Esophagus mucosa (tissue), 1 donor: ENCODE measurements at regions not wholly inside any gene's neighbourhood (a gene's known extent, or its start where the extent isn't known, plus 50 kb on each side); places are given as distances from the start of the nearest gene placed in this dataset.

ENCODE experiments used
- ATAC-seq: fragments of 200-7000 bp; cut with Tn5 transposase; one replicate; pipeline ENCODE4 v1.9.1; 2020
- donor health status: DM: yes; HTN: yes; CAD: no.

DNA sequence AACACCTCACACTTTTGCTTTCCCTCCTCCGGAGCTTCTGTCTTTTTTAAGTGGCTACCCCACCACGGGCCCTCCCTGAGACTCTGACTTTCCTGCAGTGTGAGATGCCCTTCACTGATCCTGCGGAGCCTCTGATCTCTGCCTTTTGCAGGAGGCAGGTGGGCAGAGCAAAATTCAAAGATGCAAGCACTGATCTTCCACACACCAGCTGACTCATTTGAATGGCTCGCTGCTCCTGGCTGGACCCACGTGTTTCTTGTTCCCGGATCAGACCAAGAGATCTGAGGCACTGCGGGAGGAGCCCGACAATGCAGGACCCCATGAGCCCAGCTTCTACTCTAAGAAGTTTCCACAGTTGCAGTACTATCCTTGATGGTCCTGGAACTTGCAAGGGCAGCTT, 1607.9 kb upstream of the TENM3 start:
- no peak for ATAC-seq

DNA sequence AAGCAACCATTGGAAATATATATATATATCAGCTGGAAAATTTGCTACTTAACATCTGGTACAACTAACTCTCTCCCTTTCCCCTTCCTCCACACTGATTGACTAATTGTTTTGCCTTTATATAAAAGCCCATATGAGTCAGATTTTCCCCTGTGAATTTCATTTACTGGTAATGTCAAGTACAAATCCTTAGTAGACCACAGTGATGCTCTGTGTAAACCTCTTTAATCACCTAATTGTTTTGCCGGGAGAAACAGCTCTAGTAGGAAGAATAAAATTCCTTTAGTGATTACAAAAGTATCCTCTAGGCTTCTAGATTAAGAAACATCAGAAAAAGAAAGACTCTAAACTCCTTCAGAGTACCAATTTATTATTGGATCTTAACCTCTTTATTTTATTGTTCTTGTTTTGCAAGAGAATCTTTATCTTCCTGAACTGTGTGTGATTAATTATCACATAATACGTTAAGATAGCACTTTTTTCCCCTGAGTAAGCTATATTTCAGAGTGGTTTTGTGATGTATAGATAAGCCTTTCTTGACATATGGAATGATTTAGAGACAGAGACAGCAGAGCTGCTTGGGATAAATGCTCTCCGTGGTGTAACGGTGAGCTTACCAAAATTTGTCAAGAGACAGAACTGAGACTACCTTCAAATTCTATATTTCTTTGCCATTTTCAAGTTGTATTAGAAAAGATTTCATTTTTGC, 1606.4 kb upstream of the TENM3 start:
- no peak for ATAC-seq

DNA sequence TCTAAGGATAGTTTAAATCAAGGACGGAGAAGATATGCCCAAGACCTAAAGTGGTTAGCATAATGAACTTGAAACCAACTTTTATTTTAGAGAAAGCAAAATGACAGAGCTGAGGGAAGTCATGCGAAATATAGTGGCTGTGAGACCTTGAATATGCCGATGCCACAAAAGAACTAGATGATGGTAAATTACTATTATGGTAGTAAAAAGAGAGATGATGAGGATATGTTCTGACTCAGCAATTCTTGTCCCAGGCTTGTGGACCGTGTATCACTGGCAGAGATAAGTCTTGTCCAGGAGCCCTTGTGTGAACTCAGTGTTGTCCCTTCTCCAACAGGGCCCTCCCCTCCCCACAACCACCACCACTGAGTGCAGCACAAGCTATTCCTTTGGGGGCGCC, 1605.6 kb upstream of the TENM3 start:
- no peak for ATAC-seq

DNA sequence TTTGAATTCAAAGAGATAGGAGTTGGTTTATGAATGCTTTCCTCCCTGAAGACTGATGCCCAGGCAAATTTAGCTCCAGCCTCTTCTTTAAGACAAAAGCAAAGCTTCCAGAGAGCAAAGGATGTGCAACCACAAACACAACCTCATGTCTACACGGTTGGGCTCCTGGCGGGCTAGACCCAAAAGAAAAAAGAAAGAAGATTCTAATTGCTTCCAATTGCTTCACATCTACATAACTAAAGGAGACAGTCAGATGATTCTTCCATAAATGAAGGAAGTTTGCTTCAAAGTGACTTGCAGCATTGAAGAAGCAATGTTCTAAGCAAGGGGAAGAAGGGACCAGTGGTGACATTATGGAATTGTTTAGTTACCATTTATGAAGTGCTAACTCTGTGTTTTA, 1603.0 kb upstream of the TENM3 start:
- ATAC-seq = no peak

DNA sequence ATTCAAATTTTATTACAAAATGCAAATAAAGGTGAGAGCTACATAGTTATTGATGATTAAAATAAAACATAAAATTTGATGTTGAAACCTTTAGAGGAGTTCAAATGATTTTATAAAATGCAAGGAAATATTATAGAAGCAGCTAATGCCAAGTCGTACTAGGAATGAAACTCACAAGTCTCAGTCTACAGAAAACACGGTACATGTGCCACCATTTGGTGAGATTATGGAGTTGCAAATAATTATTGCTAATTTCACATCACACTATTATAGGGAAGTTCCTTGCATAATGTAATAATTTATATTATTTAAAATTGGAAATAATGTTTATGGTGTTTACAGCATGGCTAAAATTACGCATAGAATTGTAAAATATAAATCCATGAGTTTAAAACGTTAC, 1601.7 kb upstream of the TENM3 start:
- ATAC-seq = no peak

DNA sequence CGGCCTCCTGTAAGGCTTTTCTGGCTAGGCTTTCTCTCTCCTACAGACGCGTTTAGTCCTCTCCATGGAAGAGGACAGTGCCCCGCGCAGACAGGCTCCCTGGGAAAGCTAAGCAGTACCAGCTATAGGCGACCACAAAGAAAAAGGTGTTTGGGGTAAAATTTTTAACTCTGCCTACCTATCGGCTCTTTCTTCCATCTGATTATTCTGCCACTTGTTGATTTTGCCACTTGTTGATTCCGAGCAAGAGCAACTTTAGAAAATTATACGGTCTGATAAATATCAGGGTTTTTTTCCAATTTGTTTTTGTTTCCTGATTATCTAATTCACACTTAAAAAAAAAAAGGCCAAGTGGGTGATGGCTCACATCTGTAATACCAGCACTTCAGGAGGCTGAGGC, 1600.5 kb upstream of the TENM3 start:
- no peak for ATAC-seq

DNA sequence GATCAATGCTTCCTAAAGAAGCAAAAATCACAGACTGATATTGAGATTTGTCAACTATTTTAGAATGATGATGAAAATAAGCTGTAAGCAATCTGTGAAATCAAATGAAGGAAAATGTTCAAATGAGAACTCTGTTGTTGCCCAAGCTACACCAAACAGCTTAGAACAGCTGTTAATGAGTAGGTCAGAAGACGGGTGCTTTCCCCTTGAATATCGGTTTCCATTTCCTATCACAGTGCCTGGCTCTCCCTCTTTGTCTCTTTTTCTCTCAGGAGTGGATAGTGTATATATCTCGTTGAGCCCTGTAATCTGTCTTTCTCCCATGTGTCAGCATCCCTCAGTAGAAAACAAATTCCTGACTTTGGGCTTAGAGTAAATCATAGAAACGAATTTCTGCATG, 1592.9 kb upstream of the TENM3 start:
- no peak for ATAC-seq

DNA sequence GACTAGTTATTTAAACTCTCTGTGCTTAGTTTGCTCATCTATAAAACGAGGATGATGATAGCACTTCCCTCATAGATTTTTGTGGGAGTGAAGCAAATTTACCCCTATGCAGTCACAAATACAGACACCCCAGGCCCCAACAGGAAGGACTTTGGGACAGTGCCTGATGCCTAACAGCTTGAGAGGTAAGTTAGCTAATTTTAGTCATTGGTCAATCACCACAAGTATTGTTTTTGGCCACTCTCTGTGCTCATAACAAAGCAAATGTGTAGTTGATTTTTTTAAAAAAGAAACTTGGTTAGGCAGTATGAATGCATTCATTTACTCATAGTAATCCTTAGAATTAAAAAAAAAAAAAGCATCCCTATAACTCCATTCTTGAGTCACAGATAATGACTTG, 1590.7 kb upstream of the TENM3 start:
- ATAC-seq = no peak

DNA sequence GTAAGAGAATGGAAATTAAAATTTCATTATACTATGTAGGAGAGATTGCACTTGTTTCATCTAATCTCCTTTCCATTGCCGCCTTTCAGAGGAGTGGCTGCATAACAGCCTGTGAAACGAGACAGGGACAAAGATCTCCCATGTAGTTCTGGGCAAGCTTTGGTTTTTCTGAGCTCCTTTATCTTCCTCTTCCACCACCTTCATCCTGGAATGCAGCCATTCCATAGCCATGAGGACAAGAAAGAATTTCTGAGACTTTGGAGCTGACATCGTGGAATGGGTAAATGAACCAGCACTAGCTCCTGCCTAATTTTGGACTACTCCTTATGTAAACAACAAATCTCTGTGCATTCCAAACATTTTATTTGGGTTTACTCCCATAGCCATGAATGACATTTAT, 1587.3 kb upstream of the TENM3 start:
- ATAC-seq = no peak

DNA sequence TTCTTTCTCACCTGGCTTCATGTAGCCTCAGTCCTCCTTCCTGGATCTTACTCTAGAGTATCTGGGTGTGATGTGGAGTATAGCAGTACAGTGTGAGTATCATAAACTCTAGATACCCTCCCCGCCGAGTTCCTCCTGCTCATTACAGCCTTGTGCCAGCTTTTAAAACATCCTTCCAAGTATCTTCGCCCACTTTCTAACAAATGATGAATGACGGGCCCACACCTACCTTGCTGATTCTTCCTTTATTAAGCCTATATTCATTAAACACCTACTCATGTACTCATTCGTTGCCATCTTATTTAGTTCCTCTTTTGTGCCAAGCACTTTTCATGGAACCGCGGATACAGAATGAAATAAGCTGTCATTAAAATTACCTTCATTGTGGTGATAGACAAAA, 1585.3 kb upstream of the TENM3 start:
- ATAC-seq = no peak

DNA sequence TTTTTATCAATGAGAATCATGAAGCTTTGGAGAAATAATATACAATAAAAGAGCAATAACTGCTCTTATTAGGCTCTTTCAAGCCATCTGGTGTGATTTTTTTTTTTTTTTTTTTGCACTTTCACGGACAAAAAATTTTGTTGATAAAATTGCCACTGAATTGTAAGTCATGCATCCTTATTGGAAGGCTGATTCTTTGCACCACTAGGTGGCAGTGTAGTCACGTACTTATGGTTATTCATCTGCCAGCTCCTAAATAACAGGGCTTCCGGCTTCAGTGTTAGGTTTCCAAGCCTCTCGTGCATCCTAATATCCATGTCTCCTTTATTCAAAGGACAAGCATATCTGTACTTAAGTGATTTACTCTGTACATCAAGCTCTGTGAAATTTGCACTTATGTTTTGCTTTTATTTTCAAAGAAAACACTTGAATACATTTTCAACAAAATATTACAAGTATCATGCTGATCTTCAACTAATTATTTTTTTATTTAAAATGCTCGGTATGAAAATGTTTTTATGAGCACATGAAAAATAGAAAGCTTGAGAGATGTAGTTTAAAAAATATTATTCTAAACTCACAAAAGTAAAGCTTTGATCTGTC, 1578.3 kb upstream of the TENM3 start:
- peak; percentile 73 for ATAC-seq

DNA sequence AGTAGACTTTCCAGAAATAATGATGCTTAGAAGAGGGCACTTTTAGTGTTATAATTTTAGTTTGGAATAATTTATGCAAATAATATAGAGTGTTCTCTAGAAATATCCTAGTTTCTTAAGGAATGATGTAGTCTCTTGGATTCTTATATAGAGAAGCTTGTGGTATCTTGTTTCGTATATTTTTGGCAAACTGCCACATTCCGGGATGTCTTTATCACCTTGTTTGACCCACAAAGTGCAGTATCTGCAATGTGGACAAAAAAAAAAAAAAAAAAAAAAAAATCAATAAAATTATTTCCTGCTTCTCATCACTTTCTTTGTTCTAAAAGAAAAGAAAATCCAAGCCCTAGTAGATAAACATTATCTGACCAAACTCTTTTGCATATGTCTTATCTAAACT, 1577.7 kb upstream of the TENM3 start:
- no peak for ATAC-seq

DNA sequence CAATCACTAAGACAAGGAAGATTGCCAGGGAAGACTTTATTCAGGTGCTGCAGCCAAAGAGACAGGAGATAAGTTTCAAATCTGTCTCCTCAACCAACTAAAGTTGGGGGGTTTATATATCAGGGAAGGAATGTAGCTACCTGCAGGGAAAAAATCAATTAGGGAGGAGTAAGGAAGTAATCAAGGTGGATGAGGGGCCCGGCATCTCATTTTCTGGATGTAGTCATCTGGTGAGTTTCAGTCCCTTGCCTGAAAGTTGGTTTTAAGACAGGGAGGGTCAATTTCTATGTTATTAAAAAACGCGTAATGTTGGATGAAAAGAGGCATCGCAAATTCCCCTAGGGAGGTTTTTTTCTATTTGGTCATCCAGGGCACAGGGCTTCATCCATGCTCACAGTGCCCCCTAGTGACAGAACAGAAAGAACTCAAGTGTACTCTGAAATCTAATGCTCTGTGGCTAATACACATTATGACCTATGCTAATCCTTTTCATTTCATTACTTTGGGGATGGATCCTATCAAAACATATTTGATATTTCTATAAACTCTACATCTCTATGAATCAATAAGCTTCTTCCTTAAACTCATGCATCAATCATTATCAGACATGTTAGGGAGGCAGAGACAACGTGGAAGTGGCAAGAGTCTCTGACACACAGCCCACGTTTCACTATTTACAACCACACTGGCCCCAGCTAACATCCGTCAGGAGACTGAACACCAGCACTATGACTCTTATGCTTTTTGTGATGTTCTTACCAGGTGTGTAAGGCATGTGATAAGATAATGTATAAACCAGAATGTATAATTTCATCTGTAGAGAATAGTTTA, 1577.0 kb upstream of the TENM3 start:
- ATAC-seq = peak; percentile 52

DNA sequence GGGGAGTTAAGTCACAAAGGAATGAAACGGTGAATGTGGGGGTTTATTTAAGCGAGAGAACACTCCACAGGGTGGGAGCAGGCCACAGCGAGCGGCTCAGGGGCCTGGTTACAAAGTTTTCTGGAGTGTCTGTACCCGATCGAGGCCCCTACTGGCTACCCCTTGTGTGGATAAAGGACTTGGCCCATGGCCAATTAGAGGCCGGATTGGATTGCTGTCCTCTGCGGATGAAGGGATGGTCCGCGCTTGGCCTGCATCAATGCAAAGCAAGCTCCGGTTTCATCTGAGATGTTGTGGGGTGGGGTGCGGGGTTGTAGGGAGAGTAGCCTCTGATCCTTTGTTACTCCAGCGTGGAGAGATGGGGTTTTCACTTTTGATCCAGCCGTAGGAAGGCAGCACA, 1574.5 kb upstream of the TENM3 start:
- no peak for ATAC-seq

DNA sequence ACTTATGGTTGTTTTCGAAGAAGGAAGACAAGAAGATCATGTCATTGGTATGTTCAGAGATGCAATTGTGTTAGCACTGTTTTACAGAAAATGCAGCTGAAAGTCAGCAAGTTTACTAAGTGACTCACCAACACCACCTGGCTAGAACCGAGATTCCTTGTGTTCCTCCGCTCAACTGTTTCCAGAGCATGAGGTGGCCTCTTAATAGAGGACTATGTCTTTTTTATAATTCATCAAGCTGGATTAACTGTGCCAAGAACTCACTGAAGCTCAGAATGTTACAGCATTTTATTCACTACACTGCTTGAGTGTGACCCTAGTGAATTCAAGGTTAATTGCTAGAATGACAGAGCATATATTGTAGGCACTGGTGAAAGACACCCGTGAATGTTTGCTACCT, 1573.5 kb upstream of the TENM3 start:
- ATAC-seq = no peak

DNA sequence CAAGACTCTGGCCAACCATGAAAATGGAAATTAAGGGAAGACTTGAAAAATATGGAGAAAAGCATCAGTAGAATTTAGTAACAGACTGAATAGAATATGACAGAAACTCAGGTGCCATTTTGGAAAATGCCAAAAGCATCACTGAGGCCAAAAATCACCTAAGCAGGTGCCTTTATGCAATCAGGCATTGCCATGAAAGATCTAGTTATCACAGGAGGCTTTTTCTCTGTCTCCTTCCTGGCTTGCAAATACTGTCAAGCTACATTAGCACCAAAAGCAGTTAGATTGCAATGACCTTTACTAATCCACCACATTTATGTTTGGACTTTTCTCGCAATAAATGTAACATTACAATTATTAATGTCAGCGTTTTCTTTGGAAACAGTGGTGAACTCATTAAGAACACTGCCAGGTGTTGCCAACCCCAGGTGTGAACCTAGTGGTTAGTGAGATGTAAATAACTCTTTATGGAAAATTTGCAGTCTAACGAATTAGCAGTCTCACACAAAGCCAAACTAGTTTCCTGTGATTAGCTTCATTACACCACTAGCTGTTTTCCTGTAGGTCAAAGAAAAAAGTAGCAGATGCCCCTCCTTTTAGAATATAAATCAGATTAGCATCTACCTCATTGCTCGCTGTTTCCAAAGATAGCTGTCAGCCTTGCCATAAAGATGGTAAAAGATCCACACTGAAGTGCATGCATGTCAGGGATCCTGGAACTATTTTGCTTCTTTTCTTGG, 1568.4 kb upstream of the TENM3 start:
- no peak for ATAC-seq

DNA sequence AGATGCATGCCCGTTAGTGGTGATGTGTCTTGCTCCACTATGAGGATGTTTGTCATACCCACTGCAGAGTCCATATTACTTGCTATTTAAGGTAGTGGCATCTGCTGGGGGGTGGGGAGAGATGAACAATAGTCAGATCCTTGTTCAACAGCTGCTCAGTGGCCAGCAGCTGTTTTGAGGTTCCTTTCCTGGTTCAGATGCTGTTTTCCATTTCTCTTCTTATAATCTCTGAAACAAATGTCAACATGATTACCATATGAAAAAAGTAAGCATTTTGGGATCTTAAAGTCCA, 1567.9 kb upstream of the TENM3 start:
- ATAC-seq = no peak

DNA sequence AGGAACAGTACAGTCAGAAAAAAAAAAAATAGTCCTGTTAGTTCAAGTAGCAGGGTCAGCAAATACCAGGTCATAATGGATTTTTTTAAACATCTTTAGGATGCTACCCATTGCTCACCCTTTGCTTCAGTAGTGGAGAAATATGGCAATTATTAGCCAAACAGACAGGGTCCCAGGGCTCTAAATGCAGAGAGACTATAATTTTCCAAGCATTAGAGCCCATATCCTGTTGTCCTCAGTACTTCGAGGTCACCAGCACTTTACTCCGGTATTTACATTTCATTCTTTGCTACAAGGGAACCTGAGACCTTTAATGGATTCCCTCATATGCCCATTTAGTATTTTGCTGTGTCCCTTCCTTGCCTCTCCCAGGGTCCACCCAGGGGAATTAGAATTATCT, 1562.9 kb upstream of the TENM3 start:
- ATAC-seq = no peak

DNA sequence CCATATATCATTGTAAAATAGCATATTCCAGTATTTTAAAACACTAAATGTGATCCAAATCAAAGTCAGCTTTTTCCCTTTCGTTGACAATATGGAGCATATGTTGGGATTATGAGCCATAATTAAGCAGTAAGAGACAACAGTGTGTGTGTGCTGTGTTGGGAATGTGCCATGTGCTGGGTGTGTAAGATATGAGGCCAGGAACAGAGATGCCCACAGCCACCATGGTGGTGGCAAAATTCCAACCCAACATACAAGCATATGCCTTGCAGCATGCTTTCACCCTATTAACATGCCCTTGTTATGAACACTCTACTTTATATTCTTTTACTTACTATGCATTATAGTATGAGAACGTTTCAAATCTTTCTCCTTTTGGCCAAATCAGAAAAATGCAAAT, 1560.4 kb upstream of the TENM3 start:
- ATAC-seq = no peak

DNA sequence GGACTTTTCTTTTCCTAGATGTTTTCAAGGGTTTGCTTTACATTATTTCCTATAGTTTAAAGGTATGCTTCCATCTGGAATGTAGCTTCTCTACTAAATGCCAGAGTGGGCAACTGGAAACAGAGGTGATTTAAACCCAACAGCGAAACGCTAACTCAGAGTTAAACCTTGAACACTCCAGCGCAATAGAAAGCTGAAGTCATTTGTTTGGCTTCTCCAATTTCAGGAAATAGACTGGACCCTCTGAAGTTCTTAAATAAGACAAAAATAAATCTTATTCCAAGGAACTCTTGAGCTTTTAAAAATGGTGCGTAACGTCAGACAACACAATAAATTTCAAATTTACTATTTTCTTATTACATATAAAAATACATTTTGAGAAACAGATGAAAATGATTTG, 1560.0 kb upstream of the TENM3 start:
- no peak for ATAC-seq

DNA sequence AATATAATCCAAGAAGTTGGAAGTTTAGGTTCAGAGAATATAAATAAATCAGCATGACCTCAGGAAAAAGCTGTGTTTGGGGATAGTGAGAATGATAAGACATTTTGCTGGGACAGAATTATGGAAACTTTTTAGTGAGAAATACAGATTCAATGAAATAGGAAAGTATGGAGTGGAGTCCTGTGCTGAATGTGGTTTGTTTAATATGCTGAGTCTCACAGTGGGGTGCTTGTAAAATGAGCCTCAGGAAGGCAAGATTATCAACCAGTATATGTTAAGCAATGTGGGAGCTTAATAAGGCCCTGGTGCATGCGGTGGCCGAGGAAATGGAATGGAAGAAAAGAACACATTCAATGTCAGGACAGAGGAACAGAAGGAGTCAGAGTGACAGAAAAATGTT, 1554.7 kb upstream of the TENM3 start:
- no peak for ATAC-seq

DNA sequence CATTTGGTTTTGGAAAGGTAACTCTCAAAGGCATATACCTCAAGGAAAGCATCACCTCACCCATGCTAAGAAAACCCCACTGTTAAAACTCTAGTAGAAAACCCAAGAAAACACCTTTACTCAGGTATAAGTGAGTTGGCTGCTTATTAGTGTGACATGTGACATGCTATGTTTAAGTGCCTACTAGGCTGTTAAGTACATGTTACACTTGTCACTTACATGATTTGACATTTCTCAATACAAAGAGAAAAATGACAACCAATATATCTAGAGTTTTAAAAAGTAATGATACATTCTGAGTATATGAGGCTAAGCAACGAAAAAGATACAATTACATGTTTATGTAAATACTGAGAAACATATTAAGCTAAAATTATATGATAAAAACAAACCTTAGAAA, 1548.3 kb upstream of the TENM3 start:
- ATAC-seq = no peak

DNA sequence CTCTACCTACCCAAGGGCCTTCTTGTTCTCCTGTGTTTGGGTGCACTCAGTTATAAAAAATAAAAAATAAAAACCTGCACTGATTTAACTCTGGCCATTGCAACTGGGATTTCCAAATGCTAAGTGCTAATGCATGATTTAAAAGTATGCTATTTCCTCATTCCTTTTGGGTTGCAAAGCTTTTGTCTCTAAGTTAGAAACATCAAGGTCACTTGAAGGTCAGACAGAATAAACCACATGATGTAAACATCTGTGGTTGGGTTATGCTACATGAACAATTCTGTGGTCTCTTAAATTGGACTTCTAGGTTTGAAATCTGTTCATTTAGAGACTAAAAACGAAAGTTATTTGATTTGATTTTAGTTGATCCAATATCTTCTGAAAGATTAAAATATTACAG, 1547.4 kb upstream of the TENM3 start:
- no peak for ATAC-seq
